22Rv1 (cell line): ENCODE measurements at regions not wholly inside any gene's neighbourhood (a gene's known extent, or its start where the extent isn't known, plus 50 kb on each side); places are given as distances from the start of the nearest gene placed in this dataset.

ENCODE experiments used
- H3K27ac ChIP-seq: fragments of 450-650 bp; 2 replicates; pipeline ENCODE4 v1.5.1; 2017
- ZFX ChIP-seq: fragments of 450-650 bp; IDR thresholded peaks from 2 replicates; pipeline ENCODE4 v1.6.1; 2017; ENCODE audit warnings: antibody characterized with exemption, borderline replicate concordance
- TF ChIP-seq, protein P1 (sequence below): fragments of 450-650 bp; IDR thresholded peaks from 2 replicates; pipeline ENCODE4 v1.5.1; 2017; ENCODE audit warnings: mild to moderate bottlenecking

DNA sequence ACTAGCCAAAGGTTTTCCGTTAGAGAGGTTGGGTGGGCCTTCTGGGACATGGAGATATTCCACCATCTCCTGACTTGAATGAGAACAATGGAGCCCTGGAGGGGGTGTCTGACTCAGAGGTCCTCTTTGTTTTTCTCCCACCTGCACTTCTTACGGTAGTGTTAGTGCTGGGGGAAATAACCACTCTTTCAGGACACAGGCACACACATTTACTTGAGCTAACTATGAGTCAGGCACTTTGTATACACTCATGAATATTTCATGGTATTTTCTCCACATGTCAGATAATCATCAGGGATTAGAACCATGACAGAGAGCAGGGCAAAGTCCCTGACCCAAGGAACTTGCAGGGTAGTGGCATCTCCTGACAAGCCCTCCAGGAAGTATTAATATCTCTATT lies 439.1 kb downstream of the TSN start:
- H3K27ac ChIP-seq, result no peak overlapping the region
- TF ChIP-seq, protein P1, sequence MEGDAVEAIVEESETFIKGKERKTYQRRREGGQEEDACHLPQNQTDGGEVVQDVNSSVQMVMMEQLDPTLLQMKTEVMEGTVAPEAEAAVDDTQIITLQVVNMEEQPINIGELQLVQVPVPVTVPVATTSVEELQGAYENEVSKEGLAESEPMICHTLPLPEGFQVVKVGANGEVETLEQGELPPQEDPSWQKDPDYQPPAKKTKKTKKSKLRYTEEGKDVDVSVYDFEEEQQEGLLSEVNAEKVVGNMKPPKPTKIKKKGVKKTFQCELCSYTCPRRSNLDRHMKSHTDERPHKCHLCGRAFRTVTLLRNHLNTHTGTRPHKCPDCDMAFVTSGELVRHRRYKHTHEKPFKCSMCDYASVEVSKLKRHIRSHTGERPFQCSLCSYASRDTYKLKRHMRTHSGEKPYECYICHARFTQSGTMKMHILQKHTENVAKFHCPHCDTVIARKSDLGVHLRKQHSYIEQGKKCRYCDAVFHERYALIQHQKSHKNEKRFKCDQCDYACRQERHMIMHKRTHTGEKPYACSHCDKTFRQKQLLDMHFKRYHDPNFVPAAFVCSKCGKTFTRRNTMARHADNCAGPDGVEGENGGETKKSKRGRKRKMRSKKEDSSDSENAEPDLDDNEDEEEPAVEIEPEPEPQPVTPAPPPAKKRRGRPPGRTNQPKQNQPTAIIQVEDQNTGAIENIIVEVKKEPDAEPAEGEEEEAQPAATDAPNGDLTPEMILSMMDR, result no peak
- TF ChIP-seq ZFX, result no peak

DNA sequence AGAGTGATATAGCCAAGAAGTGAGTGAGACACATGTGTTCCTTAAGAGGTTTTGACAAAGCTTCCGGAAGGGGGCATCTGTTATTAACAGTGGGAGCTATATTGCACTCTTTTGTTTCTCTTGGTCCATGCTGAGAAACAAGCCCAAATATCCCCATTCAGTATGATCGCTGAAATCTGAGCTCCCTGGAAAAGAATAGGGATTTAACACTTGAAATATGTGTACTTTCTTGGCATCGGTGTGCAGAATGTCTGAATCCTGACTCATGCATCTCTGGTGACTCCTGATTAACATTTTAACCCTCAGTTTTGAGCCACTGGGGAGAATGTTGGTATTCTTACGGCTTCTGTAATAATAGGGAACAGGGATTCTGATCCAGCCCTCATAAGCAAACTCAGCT lies 448.1 kb downstream of the TSN start:
- TF ChIP-seq, protein P1, result no peak
- TF ChIP-seq ZFX, result no peak
- no peak overlapping the region for H3K27ac ChIP-seq

DNA sequence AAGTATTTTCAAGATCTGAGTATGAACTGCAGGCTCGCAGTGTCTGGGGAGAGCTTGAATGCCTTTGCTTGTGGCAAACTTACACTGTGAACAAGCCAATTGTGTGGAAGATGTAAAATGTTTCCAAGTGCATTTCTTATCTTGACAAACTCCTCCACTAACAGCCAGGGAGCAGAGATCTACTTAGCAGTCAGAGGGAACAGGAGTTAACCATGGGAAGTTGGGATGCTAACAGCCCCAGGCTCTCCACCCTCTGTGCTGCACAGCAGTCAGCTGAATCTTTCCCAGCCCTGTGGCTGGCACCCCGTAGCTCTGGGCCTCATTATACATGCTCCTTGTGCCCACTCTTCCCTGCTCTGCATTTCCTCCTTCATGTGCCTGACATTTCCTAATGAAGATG lies 450.2 kb downstream of the TSN start:
- no peak overlapping the region for H3K27ac ChIP-seq

DNA sequence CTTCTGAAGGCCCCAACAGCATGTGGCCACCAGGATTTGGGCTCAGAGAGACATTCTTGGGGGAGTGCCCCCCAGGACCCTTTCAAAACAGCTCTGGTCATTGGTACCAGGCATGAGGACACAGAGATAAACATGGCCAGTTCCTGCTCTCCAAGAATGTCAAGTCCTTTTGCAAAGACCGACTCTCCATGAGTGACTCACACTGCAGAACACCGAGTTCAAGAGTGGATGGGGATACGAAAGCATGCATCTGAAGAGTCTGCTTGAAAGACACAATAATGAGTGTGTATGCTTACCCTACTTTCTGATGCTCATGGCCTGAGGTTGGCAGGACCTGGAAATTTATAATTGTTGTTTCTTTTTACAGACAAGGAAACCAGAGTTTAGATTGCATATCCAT lies 450.6 kb downstream of the TSN start:
- TF ChIP-seq, protein P1, result no peak
- no peak for TF ChIP-seq ZFX
- no peak overlapping the region for H3K27ac ChIP-seq

More for the DNA sequence above, 450.2 kb downstream of the TSN start:
- TF ChIP-seq, protein P1, result no peak
- no peak for TF ChIP-seq ZFX

DNA sequence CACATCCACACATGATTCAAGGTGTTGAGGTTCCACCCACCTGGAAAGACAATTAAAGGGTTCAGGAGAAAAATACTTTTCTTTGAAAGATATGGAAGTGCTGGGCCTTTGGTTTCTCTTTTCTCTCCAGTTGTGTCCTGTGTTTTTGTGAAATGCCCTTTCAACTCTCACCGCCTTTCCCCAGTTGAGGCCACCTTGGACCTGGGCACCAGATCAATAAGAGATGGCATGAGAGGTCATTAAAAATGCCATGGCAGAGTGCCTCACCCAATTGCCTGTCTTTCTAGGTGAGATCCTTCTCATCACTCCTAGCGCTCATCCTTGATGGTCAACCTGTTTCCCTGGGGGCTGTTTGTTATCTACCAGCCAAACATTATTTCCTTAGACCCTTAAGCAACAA lies 453.9 kb downstream of the TSN start:
- H3K27ac ChIP-seq, result no peak overlapping the region
- TF ChIP-seq, protein P1, result no peak
- no peak for TF ChIP-seq ZFX

DNA sequence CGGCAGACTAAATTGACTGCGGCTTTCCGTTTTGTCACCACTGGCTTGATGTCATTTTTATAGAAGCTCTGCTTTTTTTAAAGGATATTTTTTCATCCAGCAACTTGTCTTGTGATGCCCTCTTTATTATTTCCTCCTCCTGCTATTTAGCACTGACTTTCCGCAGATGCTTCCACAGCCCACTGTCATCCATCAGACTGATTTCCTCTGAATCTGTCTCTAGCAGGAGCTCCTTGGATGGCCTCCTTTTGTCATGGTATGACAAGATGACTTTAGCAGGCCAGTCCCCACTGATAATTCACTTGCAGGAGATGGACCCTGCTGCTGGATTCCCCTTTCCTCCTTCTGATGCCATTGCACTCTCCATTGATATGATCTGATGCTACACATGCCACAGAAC lies 454.6 kb downstream of the TSN start:
- TF ChIP-seq, protein P1, result no peak
- no peak for TF ChIP-seq ZFX
- no peak overlapping the region for H3K27ac ChIP-seq

DNA sequence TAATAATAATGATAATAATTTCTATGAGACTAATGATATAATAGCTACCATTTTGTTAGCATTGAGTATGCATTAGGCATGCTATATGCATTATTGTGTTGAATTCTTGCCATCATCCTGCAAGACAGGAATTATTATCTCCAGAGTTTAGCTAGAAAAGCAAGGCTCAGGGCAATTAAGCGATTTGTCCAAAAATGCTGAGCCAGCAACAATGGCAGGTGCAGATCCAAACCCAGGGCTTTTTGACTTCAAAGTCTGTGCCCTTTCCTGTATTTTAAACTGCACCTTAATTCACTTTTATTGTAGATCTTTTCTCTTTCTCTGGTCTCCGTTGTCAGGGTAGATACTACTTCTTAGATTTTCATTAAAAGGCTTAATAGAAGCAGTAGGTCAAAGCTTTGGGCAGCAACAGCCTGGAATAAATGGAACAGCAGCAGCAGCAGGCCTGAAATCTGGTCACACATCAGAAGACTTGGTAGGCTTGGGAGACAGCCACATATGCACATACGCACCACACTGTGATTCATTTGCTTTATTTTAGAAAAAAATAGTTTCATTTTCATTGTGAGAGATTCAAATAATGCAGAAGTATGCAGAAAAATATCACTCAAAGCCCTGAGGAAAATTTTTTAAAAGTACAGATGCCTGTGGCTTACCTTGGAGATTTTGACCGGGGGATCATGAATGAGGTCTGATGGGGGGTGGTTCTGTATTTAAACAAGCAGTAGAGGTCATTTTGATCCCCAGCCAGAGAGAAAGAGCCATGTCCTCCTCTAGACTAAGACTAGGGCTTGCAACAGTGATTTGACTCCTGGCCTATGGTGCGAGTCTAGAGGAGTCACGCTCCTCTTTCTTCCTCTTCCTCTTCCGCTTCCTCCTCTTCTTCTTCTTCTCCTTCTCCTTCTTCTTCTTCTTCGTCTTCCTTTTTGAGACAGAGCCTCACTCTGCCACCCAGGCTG lies 455.7 kb downstream of the TSN start:
- no peak overlapping the region for H3K27ac ChIP-seq
- no peak for TF ChIP-seq ZFX
- TF ChIP-seq, protein P1, result no peak
